ENCODE measurements at regions not wholly inside any gene's neighbourhood (a gene's known extent, or its start where the extent isn't known, plus 50 kb on each side); places are given as distances from the start of the nearest gene placed in this dataset.

- H3K4me1 Mint-ChIP-seq: no peaks in the 10 kb centered on the region
Measured at GRCh38 chr1:114262337-114262736, 108.7 kb upstream of the SYT6 start.

GRCh38 chr1:114260805-114261484 lies 107.3 kb upstream of the SYT6 start:
- TF ChIP-seq CTCF (IDR thresholded peaks at IDR 0.05): no peak
- no peak for DNase-seq
- no peaks in the 10 kb centered on the region for H3K4me1 Mint-ChIP-seq
- no peak overlapping the region for H3K27ac Mint-ChIP-seq
- H3K4me3 Mint-ChIP-seq: no peak overlapping the region
- H3K36me3 Mint-ChIP-seq (ENCODE audit: low read depth): peaks cover under 1% of the 10 kb centered on the region
- peaks cover 3% of the 10 kb centered on the region for H3K27me3 Mint-ChIP-seq (ENCODE audit: low read depth, poor library complexity)
- H3K9me3 Mint-ChIP-seq: peaks cover 4% of the 10 kb centered on the region

More at GRCh38 chr1:114262337-114262736, 108.7 kb upstream of the SYT6 start:
- H3K4me3 Mint-ChIP-seq: no peak overlapping the region
- H3K36me3 Mint-ChIP-seq (ENCODE audit: low read depth): peaks cover 5% of the 10 kb centered on the region
- no peak overlapping the region for H3K27ac Mint-ChIP-seq
- H3K9me3 Mint-ChIP-seq: no peaks in the 10 kb centered on the region
- DNase-seq: no peak
- no peak for TF ChIP-seq CTCF (IDR thresholded peaks at IDR 0.05)
- peaks cover 6% of the 10 kb centered on the region for H3K27me3 Mint-ChIP-seq (ENCODE audit: low read depth, poor library complexity)

GRCh38 chr1:114259511-114260160 lies 106.0 kb upstream of the SYT6 start:
- no peaks in the 10 kb centered on the region for H3K4me1 Mint-ChIP-seq
- peaks cover under 1% of the 10 kb centered on the region for H3K36me3 Mint-ChIP-seq (ENCODE audit: low read depth)
- DNase-seq: no peak
- peaks cover 3% of the 10 kb centered on the region for H3K27me3 Mint-ChIP-seq (ENCODE audit: low read depth, poor library complexity)
- no peak for TF ChIP-seq CTCF (IDR thresholded peaks at IDR 0.05)
- no peak overlapping the region for H3K4me3 Mint-ChIP-seq
- no peak overlapping the region for H3K27ac Mint-ChIP-seq
- peaks cover 16% of the 10 kb centered on the region for H3K9me3 Mint-ChIP-seq

- no peak for TF ChIP-seq CTCF (IDR thresholded peaks at IDR 0.05)
- no peak for DNase-seq
- H3K4me1 Mint-ChIP-seq: no peaks in the 10 kb centered on the region
- H3K36me3 Mint-ChIP-seq (ENCODE audit: low read depth): peaks cover 8% of the 10 kb centered on the region
- H3K27me3 Mint-ChIP-seq (ENCODE audit: low read depth, poor library complexity): peaks cover 3% of the 10 kb centered on the region
- H3K27ac Mint-ChIP-seq: no peak overlapping the region
- no peak overlapping the region for H3K4me3 Mint-ChIP-seq
- peaks cover 25% of the 10 kb centered on the region for H3K9me3 Mint-ChIP-seq
Measured at GRCh38 chr1:114258633-114259032, 105.0 kb upstream of the SYT6 start.

- no peak for TF ChIP-seq CTCF (IDR thresholded peaks at IDR 0.05)
- H3K9me3 Mint-ChIP-seq: peaks cover 29% of the 10 kb centered on the region
Measured at GRCh38 chr1:114258074-114258473, 104.4 kb upstream of the SYT6 start.

GRCh38 chr1:114257554-114257953 lies 103.9 kb upstream of the SYT6 start:
- Mint-ChIP-seq H3K9me3 (peaks cover 33% of the 10 kb centered on the region), H3K27me3 (ENCODE audit: low read depth, poor library complexity) (peaks cover 3% of the 10 kb centered on the region), H3K27ac (no peak overlapping the region), H3K4me3 (no peak overlapping the region), H3K4me1 (no peaks in the 10 kb centered on the region), H3K36me3 (ENCODE audit: low read depth) (peaks cover 8% of the 10 kb centered on the region)
- no peak for TF ChIP-seq CTCF (IDR thresholded peaks at IDR 0.05)
- no peak for DNase-seq

More at GRCh38 chr1:114258074-114258473, 104.4 kb upstream of the SYT6 start:
- DNase-seq: no peak
- no peak overlapping the region for H3K27ac Mint-ChIP-seq
- peaks cover 8% of the 10 kb centered on the region for H3K36me3 Mint-ChIP-seq (ENCODE audit: low read depth)
- no peak overlapping the region for H3K4me3 Mint-ChIP-seq
- H3K27me3 Mint-ChIP-seq (ENCODE audit: low read depth, poor library complexity): peaks cover 3% of the 10 kb centered on the region
- no peaks in the 10 kb centered on the region for H3K4me1 Mint-ChIP-seq

Data from nephron progenitor cell (in vitro differentiated cells).